CD4-positive, alpha-beta T cell treated with Interleukin-6 for 4 hours (primary cell): ENCODE measurements at regions not wholly inside any gene's neighbourhood (a gene's known extent, or its start where the extent isn't known, plus 50 kb on each side); places are given as distances from the start of the nearest gene placed in this dataset.
"Not testable (repeated sequence)": the region's sequence is repeated elsewhere in the genome, so short reads cannot be mapped to it uniquely, and the experiment has no call there.

Experiments
- DNase-seq: peaks from one replicate; pipeline ENCODE4 v3.0.0-alpha.2; 2020; ENCODE audit warnings: mixed read lengths

- not testable (repeated sequence) for DNase-seq
Observed at GRCh38 chrX:879756-880698, 249.4 kb downstream of the SHOX start.

GRCh38 chrX:874061-874460 lies 243.5 kb downstream of the SHOX start:
- no peak for DNase-seq

GRCh38 chrX:873016-873415 lies 242.4 kb downstream of the SHOX start:
- no peak for DNase-seq

GRCh38 chrX:872090-872489 lies 241.5 kb downstream of the SHOX start:
- no peak for DNase-seq

- DNase-seq = no peak
Observed at GRCh38 chrX:871626-872025, 241.0 kb downstream of the SHOX start.

GRCh38 chrX:867966-868647 lies 237.5 kb downstream of the SHOX start:
- DNase-seq = no peak

GRCh38 chrX:867502-867901 lies 236.9 kb downstream of the SHOX start:
- DNase-seq = no peak

GRCh38 chrX:866441-866990 lies 235.9 kb downstream of the SHOX start:
- DNase-seq = no peak

- DNase-seq = no peak
Observed at GRCh38 chrX:865422-865821, 234.8 kb downstream of the SHOX start.

GRCh38 chrX:861921-862320 lies 231.3 kb downstream of the SHOX start:
- no peak for DNase-seq

GRCh38 chrX:861340-861890 lies 230.8 kb downstream of the SHOX start:
- DNase-seq = no peak

GRCh38 chrX:859329-859728 lies 228.7 kb downstream of the SHOX start:
- DNase-seq = no peak

GRCh38 chrX:858542-859078 lies 228.0 kb downstream of the SHOX start:
- no peak for DNase-seq

- no peak for DNase-seq
Observed at GRCh38 chrX:857376-857775, 226.8 kb downstream of the SHOX start.

- DNase-seq = no peak
Observed at GRCh38 chrX:856566-857290, 226.1 kb downstream of the SHOX start.

GRCh38 chrX:853304-853703 lies 222.7 kb downstream of the SHOX start:
- DNase-seq = no peak

- DNase-seq = no peak
Observed at GRCh38 chrX:850471-850916, 219.9 kb downstream of the SHOX start.

GRCh38 chrX:848386-848785 lies 217.8 kb downstream of the SHOX start:
- DNase-seq = no peak

- DNase-seq = no peak
Observed at GRCh38 chrX:843306-843705, 212.7 kb downstream of the SHOX start.

GRCh38 chrX:840556-840955 lies 210.0 kb downstream of the SHOX start:
- no peak for DNase-seq

- not testable (repeated sequence) for DNase-seq
Observed at GRCh38 chrX:838666-839065, 208.1 kb downstream of the SHOX start.

GRCh38 chrX:835857-836256 lies 205.3 kb downstream of the SHOX start:
- DNase-seq = not testable (repeated sequence)
